ENCODE measurements at regions not wholly inside any gene's neighbourhood (a gene's known extent, or its start where the extent isn't known, plus 50 kb on each side); places are given as distances from the start of the nearest gene placed in this dataset.
"Not testable (repeated sequence)": the region's sequence is repeated elsewhere in the genome, so short reads cannot be mapped to it uniquely, and the experiment has no call there.

GRCh38 chr1:173347282-173347818 is 129.8 kb upstream of the PRDX6 start:
- no peak for TF ChIP-seq POLR2AphosphoS5 (IDR thresholded peaks at IDR 0.05)
- no peak for TF ChIP-seq POLR2A (IDR thresholded peaks at IDR 0.05; ENCODE audit: low read depth)
- TF ChIP-seq EP300 (IDR thresholded peaks at IDR 0.05) = no peak
- TF ChIP-seq CTCF (IDR thresholded peaks at IDR 0.05) = no peak
- Histone ChIP-seq H3K36me3 (no peaks in the 10 kb centered on the region), H3K4me3 (no peak overlapping the region), H3K9me3 (no peaks in the 10 kb centered on the region), H3K27me3 (no peaks in the 10 kb centered on the region), H3K4me1 (no peaks in the 10 kb centered on the region), H3K27ac (replicated peaks in 1 of 4) (no peak overlapping the region)
- no peak for DNase-seq (ENCODE audit: extremely low spot score)
- WGBS = 75% methylated on average over 1 of the region's 1 CpG
- intact Hi-C loops (cut with DNase I) = no loop called here

GRCh38 chr1:173352635-173353034 is 124.5 kb upstream of the PRDX6 start:
- H3K4me3 ChIP-seq; H3K27ac ChIP-seq (replicated peaks in 1 of 4); H3K27me3 ChIP-seq; H3K4me1 ChIP-seq; intact Hi-C loops (cut with DNase I); H3K9me3 ChIP-seq; H3K36me3 ChIP-seq: not testable (repeated sequence)
- WGBS = 98% methylated on average over 4 of the region's 4 CpGs
- peak; percentile 24 for DNase-seq (ENCODE audit: extremely low spot score)

- DNase-seq (ENCODE audit: extremely low spot score) = no peak
- no peaks in the 10 kb centered on the region for H3K36me3 ChIP-seq
- TF ChIP-seq POLR2A (IDR thresholded peaks at IDR 0.05; ENCODE audit: low read depth) (no peak), EP300 (IDR thresholded peaks at IDR 0.05) (no peak), POLR2AphosphoS5 (IDR thresholded peaks at IDR 0.05) (no peak), CTCF (IDR thresholded peaks at IDR 0.05) (no peak)
- no peak overlapping the region for H3K4me3 ChIP-seq
- no peak overlapping the region for H3K27ac ChIP-seq (replicated peaks in 1 of 4)
- no peaks in the 10 kb centered on the region for H3K27me3 ChIP-seq
- H3K9me3 ChIP-seq = no peaks in the 10 kb centered on the region
- WGBS = 96% methylated on average over 4 of the region's 4 CpGs
- intact Hi-C loops (cut with DNase I) = no loop called here
- no peaks in the 10 kb centered on the region for H3K4me1 ChIP-seq
Observed at GRCh38 chr1:173353350-173353749, 123.8 kb upstream of the PRDX6 start.

GRCh38 chr1:173354937-173355280 is 122.2 kb upstream of the PRDX6 start:
- DNase-seq (ENCODE audit: extremely low spot score) = peak; percentile 37
- Histone ChIP-seq H3K4me3 (no peak overlapping the region), H3K9me3 (no peaks in the 10 kb centered on the region), H3K4me1 (no peaks in the 10 kb centered on the region), H3K27ac (replicated peaks in 1 of 4) (no peak overlapping the region), H3K36me3 (no peaks in the 10 kb centered on the region), H3K27me3 (no peaks in the 10 kb centered on the region)
- TF ChIP-seq CTCF (IDR thresholded peaks at IDR 0.05) (no peak), POLR2AphosphoS5 (IDR thresholded peaks at IDR 0.05) (no peak), EP300 (IDR thresholded peaks at IDR 0.05) (no peak), POLR2A (IDR thresholded peaks at IDR 0.05; ENCODE audit: low read depth) (no peak)
- intact Hi-C loops (cut with DNase I) = no loop called here
- WGBS = 96% methylated on average over 3 of the region's 3 CpGs

- DNase-seq (ENCODE audit: extremely low spot score) = peak; percentile 5
- Histone ChIP-seq H3K27ac (replicated peaks in 1 of 4) (no peak overlapping the region), H3K4me1 (no peaks in the 10 kb centered on the region), H3K27me3 (no peaks in the 10 kb centered on the region), H3K4me3 (no peak overlapping the region), H3K9me3 (no peaks in the 10 kb centered on the region), H3K36me3 (no peaks in the 10 kb centered on the region)
- TF ChIP-seq EP300 (IDR thresholded peaks at IDR 0.05) = no peak
- no peak for TF ChIP-seq POLR2A (IDR thresholded peaks at IDR 0.05; ENCODE audit: low read depth)
- TF ChIP-seq CTCF (IDR thresholded peaks at IDR 0.05) = no peak
- no peak for TF ChIP-seq POLR2AphosphoS5 (IDR thresholded peaks at IDR 0.05)
- WGBS = 81% methylated on average over 5 of the region's 5 CpGs
- intact Hi-C loops (cut with DNase I) = no loop called here
Observed at GRCh38 chr1:173355281-173356031, 121.7 kb upstream of the PRDX6 start.
